Astrocyte (in vitro differentiated cells and primary cell): ENCODE measurements at regions not wholly inside any gene's neighbourhood (a gene's known extent, or its start where the extent isn't known, plus 50 kb on each side); places are given as distances from the start of the nearest gene placed in this dataset.

Experiments used
- DNase-seq: peaks from one replicate; pipeline ENCODE4 v3.0.0-alpha.2; 2010; ENCODE audit warnings: low read depth
- FAIRE-seq: peaks from 2 replicates; lab custom pipeline; 2011; peaks lifted over from hg19 to GRCh38; lab: Jason Lieb, UNC
- H2AFZ ChIP-seq: 2 replicates; pipeline ENCODE4 v1.6.0; 2012; ENCODE audit warnings: low read depth, low read length, inconsistent platforms
- H3K27ac ChIP-seq: 2 replicates; pipeline ENCODE4 v1.5.1; 2011; ENCODE audit warnings: low read depth, low read length, inconsistent platforms
- H3K27me3 ChIP-seq: 2 replicates; pipeline ENCODE4 v1.6.0; 2011; ENCODE audit warnings: low read length, inconsistent platforms; ENCODE audit not compliant: insufficient read depth
- H3K36me3 ChIP-seq: 2 replicates; pipeline ENCODE4 v1.5.1; 2011; ENCODE audit warnings: low read length, inconsistent platforms; ENCODE audit not compliant: insufficient read depth
- H3K4me1 ChIP-seq: 2 replicates; pipeline ENCODE4 v1.5.1; 2011; ENCODE audit warnings: low read length, inconsistent platforms; ENCODE audit not compliant: insufficient read depth
- H3K4me2 ChIP-seq: 2 replicates; pipeline ENCODE4 v1.6.0; 2012; ENCODE audit warnings: low read length, inconsistent platforms
- H3K4me3 ChIP-seq: 2 replicates; pipeline ENCODE4 v1.5.1; 2011; ENCODE audit warnings: low read depth, mild to moderate bottlenecking, low read length, inconsistent platforms; ENCODE audit not compliant: insufficient read depth
- H3K79me2 ChIP-seq: 2 replicates; pipeline ENCODE4 v1.6.0; 2012; ENCODE audit warnings: mild to moderate bottlenecking, low read length, inconsistent platforms; ENCODE audit not compliant: insufficient read depth
- H3K9ac ChIP-seq: 2 replicates; pipeline ENCODE4 v1.6.0; 2012; ENCODE audit warnings: mild to moderate bottlenecking, low read length, inconsistent platforms
- H3K9me3 ChIP-seq: 2 replicates; pipeline ENCODE4 v1.5.1; 2012; ENCODE audit warnings: low read depth, mild to moderate bottlenecking, low read length, inconsistent platforms; ENCODE audit not compliant: insufficient read depth
- H4K20me1 ChIP-seq: 2 replicates; pipeline ENCODE4 v1.6.0; 2012; ENCODE audit warnings: low read length, inconsistent platforms; ENCODE audit not compliant: insufficient read depth
- H3K27ac Mint-ChIP-seq: one replicate; pipeline ENCODE4 v1.8.0; 2021; ENCODE audit warnings: mild to moderate bottlenecking, mixed read lengths; ENCODE audit not compliant: unreplicated experiment
- H3K27me3 Mint-ChIP-seq: one replicate; pipeline ENCODE4 v1.8.0; 2021; ENCODE audit warnings: low read depth, mixed read lengths; ENCODE audit not compliant: unreplicated experiment
- H3K36me3 Mint-ChIP-seq: one replicate; pipeline ENCODE4 v1.8.0; 2021; ENCODE audit warnings: low read depth, mixed read lengths; ENCODE audit not compliant: unreplicated experiment
- H3K4me1 Mint-ChIP-seq: one replicate; pipeline ENCODE4 v1.8.0; 2021; ENCODE audit warnings: low read depth, mixed read lengths; ENCODE audit not compliant: unreplicated experiment
- H3K4me3 Mint-ChIP-seq: one replicate; pipeline ENCODE4 v1.8.0; 2021; ENCODE audit warnings: mild to moderate bottlenecking, moderate library complexity, mixed read lengths; ENCODE audit not compliant: unreplicated experiment
- H3K9me3 Mint-ChIP-seq: one replicate; pipeline ENCODE4 v1.8.0; 2021; ENCODE audit warnings: mild to moderate bottlenecking, mixed read lengths; ENCODE audit not compliant: unreplicated experiment
- EZH2 ChIP-seq: IDR thresholded peaks from 2 replicates; pipeline ENCODE4 v1.6.1; 2012; ENCODE audit warnings: mild to moderate bottlenecking, low read length, inconsistent platforms; ENCODE audit not compliant: insufficient read depth
- TF ChIP-seq, protein P1 (sequence below): IDR thresholded peaks from 2 replicates; pipeline ENCODE4 v1.5.1; 2011; ENCODE audit warnings: low read depth, mild to moderate bottlenecking, inconsistent platforms, low read length, moderate library complexity; ENCODE audit not compliant: insufficient read depth

DNA sequence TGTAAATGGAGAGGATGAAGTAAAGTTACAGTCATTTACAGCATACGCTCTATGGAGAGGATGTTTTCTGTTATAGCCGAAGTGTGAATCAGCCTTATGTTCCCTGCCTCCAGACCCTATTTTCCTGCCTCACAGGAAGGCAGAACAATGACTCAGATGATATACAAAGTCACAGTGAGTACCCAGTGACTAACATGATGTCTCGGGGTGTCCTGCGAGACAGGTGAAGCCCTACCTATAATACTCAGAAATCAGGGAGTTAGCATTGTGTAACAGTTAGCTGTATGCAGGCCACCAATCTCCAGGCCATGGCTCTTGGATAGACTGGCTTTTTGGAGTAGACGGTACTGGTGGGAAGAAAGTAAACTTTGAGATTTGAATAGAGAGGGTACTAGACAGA is 55.6 kb upstream of the FBXO28 start:
- H3K9me3 Mint-ChIP-seq, result no peaks in the 10 kb centered on the region
- H3K9me3 ChIP-seq, result peaks cover 3% of the 10 kb centered on the region
- peaks cover 12% of the 10 kb centered on the region for H3K4me1 ChIP-seq
- H2AFZ ChIP-seq, result no peak overlapping the region
- H4K20me1 ChIP-seq, result no peaks in the 10 kb centered on the region
- H3K27me3 ChIP-seq, result no peaks in the 10 kb centered on the region
- no peak overlapping the region for H3K27ac ChIP-seq
- peak overlapping the region; percentile 37 for H3K4me2 ChIP-seq
- no peak for TF ChIP-seq EZH2
- TF ChIP-seq, protein P1, sequence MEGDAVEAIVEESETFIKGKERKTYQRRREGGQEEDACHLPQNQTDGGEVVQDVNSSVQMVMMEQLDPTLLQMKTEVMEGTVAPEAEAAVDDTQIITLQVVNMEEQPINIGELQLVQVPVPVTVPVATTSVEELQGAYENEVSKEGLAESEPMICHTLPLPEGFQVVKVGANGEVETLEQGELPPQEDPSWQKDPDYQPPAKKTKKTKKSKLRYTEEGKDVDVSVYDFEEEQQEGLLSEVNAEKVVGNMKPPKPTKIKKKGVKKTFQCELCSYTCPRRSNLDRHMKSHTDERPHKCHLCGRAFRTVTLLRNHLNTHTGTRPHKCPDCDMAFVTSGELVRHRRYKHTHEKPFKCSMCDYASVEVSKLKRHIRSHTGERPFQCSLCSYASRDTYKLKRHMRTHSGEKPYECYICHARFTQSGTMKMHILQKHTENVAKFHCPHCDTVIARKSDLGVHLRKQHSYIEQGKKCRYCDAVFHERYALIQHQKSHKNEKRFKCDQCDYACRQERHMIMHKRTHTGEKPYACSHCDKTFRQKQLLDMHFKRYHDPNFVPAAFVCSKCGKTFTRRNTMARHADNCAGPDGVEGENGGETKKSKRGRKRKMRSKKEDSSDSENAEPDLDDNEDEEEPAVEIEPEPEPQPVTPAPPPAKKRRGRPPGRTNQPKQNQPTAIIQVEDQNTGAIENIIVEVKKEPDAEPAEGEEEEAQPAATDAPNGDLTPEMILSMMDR, result no peak
- H3K4me3 ChIP-seq, result no peak overlapping the region
- no peak overlapping the region for H3K4me3 Mint-ChIP-seq
- H3K27me3 Mint-ChIP-seq, result peaks cover 4% of the 10 kb centered on the region
- H3K36me3 Mint-ChIP-seq, result no peaks in the 10 kb centered on the region
- no peaks in the 10 kb centered on the region for H3K36me3 ChIP-seq
- H3K4me1 Mint-ChIP-seq, result peaks cover 13% of the 10 kb centered on the region
- H3K79me2 ChIP-seq, result no peaks in the 10 kb centered on the region
- DNase-seq, result peak; percentile 26
- H3K9ac ChIP-seq, result no peak overlapping the region
- FAIRE-seq, result no peak
- H3K27ac Mint-ChIP-seq, result no peak overlapping the region

DNA sequence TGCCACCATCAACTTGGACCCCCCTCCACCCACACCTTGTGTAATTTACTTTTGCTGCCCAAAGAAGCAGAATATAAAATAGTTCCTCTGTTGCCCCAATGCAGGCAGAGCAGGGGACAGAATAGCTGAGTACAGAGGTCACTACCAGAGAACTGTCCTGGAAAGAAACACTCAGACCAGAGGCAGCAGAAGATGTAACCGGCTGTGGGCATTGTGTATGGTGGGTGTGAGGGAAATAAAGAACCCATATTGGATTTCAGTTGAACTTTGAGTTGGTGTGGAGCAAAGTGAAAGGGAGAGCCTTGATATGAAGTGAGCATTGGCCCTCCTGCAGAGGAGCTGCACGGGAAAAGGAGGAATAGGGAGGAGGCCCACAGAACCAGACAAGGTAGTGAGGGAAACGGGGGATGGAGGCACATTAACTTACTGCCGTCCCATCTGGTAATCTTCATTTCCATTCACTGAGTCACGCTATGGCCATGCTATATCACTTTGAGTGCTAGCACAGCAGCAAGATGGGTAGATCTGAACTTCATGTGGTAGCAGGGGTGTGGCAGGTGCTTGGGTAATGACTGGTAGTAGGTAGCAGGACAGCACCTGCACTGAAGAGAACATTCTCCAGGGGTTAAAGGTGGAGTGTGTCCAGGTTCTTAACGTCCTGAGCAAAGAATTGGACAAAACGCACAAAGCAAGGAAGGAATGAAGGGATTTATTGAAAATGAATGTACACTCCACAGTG is 56.3 kb upstream of the FBXO28 start:
- H3K27ac Mint-ChIP-seq, result no peak overlapping the region

More for the DNA sequence above, 56.3 kb upstream of the FBXO28 start:
- Histone ChIP-seq H3K79me2 (no peaks in the 10 kb centered on the region), H3K4me3 (no peak overlapping the region), H3K27me3 (no peaks in the 10 kb centered on the region), H3K9me3 (peaks cover 3% of the 10 kb centered on the region), H3K27ac (no peak overlapping the region), H2AFZ (no peak overlapping the region), H3K4me1 (peaks cover 17% of the 10 kb centered on the region), H3K36me3 (no peaks in the 10 kb centered on the region), H3K4me2 (peak overlapping the region; percentile 37), H3K9ac (no peak overlapping the region), H4K20me1 (no peaks in the 10 kb centered on the region)
- H3K27me3 Mint-ChIP-seq, result peaks cover under 1% of the 10 kb centered on the region
- peaks cover 16% of the 10 kb centered on the region for H3K4me1 Mint-ChIP-seq
- DNase-seq (no peak), FAIRE-seq (no peak)
- no peak for TF ChIP-seq EZH2
- TF ChIP-seq, protein P1, result no peak
- H3K36me3 Mint-ChIP-seq, result no peaks in the 10 kb centered on the region
- H3K4me3 Mint-ChIP-seq, result no peak overlapping the region
- H3K9me3 Mint-ChIP-seq, result no peaks in the 10 kb centered on the region
